ENCODE measurements at regions not wholly inside any gene's neighbourhood (a gene's known extent, or its start where the extent isn't known, plus 50 kb on each side); places are given as distances from the start of the nearest gene placed in this dataset.

DNA sequence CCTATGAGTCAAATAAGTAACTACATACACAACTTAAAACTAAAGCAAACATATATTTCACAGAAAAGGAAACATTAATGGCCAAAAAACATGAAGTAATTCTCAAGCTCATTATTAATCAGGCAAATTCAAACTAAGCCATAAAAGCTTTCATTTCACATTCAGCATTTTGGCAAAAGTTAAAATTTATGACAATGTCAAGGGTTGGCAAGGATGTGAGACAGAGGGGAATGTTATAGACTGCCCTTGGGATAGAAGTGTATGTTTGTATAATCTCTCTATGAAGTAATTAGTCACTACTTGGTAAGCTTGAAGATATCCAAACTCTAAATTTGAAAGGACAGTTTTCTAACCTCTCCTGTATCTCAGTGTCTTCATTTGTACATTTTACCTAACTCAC is 539.4 kb downstream of the RIT2 start:
- Histone ChIP-seq H3K9me3 (ENCODE audit: control insufficient read depth, insufficient read depth, low read depth, low read length) (no peaks in the 10 kb centered on the region), H3K27me3 (ENCODE audit: control insufficient read depth, insufficient read depth, low read length) (no peaks in the 10 kb centered on the region), H3K36me3 (ENCODE audit: control insufficient read depth, insufficient read depth, low read length) (no peaks in the 10 kb centered on the region), H3K9ac (ENCODE audit: low read length) (no peak overlapping the region), H3K4me1 (ENCODE audit: control insufficient read depth, insufficient read depth, low read length) (no peaks in the 10 kb centered on the region; the same call in 1 of the 2 replicates), H3K27ac (ENCODE audit: low read depth, low read length) (no peak overlapping the region), H3K4me3 (ENCODE audit: low read depth, low read length) (no peak overlapping the region)

DNA sequence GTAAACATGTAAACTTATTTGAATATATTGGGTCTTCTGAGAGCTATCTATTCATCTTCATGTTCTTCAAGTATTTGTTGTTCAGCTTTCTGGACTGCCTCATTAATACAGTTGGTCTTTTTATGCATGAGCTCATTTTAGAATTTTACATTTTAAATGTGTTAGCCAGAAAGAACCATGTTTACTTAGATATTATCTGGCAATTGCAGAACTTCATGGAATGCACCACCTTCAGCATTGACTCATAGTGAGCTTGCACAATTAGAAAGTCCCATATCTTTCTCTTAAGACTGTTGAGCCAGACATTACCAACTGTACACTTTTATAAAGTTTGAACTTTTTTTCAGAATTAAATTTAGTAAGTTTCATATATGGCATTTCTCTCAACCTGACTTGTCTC is 536.7 kb downstream of the RIT2 start:
- Histone ChIP-seq H3K4me3 (ENCODE audit: low read depth, low read length) (no peak overlapping the region), H3K27ac (ENCODE audit: low read depth, low read length) (no peak overlapping the region), H3K9ac (ENCODE audit: low read length) (no peak overlapping the region), H3K27me3 (ENCODE audit: control insufficient read depth, insufficient read depth, low read length) (no peaks in the 10 kb centered on the region), H3K36me3 (ENCODE audit: control insufficient read depth, insufficient read depth, low read length) (no peaks in the 10 kb centered on the region), H3K9me3 (ENCODE audit: control insufficient read depth, insufficient read depth, low read depth, low read length) (no peaks in the 10 kb centered on the region), H3K4me1 (ENCODE audit: control insufficient read depth, insufficient read depth, low read length) (no peaks in the 10 kb centered on the region; the same call in 1 of the 2 replicates)

DNA sequence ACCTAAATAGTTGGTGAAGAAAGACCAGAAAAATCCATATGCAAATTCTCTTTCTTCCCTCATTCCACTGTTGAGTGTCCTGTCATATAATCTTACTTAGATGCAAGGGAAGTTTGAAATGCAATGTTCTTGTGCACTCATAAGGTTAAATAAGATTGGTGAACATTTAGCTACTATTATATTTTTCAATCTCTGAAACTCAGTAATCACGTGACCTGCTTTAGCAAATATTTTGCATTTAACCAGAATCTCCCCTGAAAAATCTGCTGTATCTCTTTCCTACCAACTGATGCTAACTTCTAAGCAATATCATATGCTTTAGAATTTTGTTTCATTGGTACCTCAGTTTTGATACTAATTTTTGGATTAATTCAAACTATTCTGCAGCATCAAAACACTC is 533.2 kb downstream of the RIT2 start:
- peaks cover 4% of the 10 kb centered on the region; the same call in 1 of the 2 replicates for H3K9me3 ChIP-seq (ENCODE audit: control insufficient read depth, insufficient read depth, low read depth, low read length)
- H3K9ac ChIP-seq (ENCODE audit: low read length) = no peak overlapping the region
- H3K4me1 ChIP-seq (ENCODE audit: control insufficient read depth, insufficient read depth, low read length) = peaks cover 19% of the 10 kb centered on the region; the same call in 1 of the 2 replicates
- no peaks in the 10 kb centered on the region for H3K36me3 ChIP-seq (ENCODE audit: control insufficient read depth, insufficient read depth, low read length)
- H3K27ac ChIP-seq (ENCODE audit: low read depth, low read length) = no peak overlapping the region
- no peaks in the 10 kb centered on the region for H3K27me3 ChIP-seq (ENCODE audit: control insufficient read depth, insufficient read depth, low read length)
- no peak overlapping the region for H3K4me3 ChIP-seq (ENCODE audit: low read depth, low read length)

- H3K9me3 ChIP-seq (ENCODE audit: control insufficient read depth, insufficient read depth, low read depth, low read length) = peaks cover 4% of the 10 kb centered on the region; the same call in 1 of the 2 replicates
- H3K27me3 ChIP-seq (ENCODE audit: control insufficient read depth, insufficient read depth, low read length) = no peaks in the 10 kb centered on the region
- H3K36me3 ChIP-seq (ENCODE audit: control insufficient read depth, insufficient read depth, low read length) = no peaks in the 10 kb centered on the region
- peaks cover 20% of the 10 kb centered on the region; the same call in 1 of the 2 replicates for H3K4me1 ChIP-seq (ENCODE audit: control insufficient read depth, insufficient read depth, low read length)
- no peak overlapping the region for H3K4me3 ChIP-seq (ENCODE audit: low read depth, low read length)
- H3K27ac ChIP-seq (ENCODE audit: low read depth, low read length) = no peak overlapping the region
- no peak overlapping the region for H3K9ac ChIP-seq (ENCODE audit: low read length)
Measured at GRCh38 chr18:42583283-42583731, 532.2 kb downstream of the RIT2 start.

- Histone ChIP-seq H3K4me3 (ENCODE audit: low read depth, low read length) (no peak overlapping the region), H3K9ac (ENCODE audit: low read length) (no peak overlapping the region), H3K27ac (ENCODE audit: low read depth, low read length) (no peak overlapping the region), H3K9me3 (ENCODE audit: control insufficient read depth, insufficient read depth, low read depth, low read length) (peaks cover 9% of the 10 kb centered on the region), H3K36me3 (ENCODE audit: control insufficient read depth, insufficient read depth, low read length) (no peaks in the 10 kb centered on the region), H3K4me1 (ENCODE audit: control insufficient read depth, insufficient read depth, low read length) (peaks cover 20% of the 10 kb centered on the region; the same call in 1 of the 2 replicates), H3K27me3 (ENCODE audit: control insufficient read depth, insufficient read depth, low read length) (no peaks in the 10 kb centered on the region)
Measured at GRCh38 chr18:42586601-42587000, 528.9 kb downstream of the RIT2 start.

- no peak overlapping the region for H3K9ac ChIP-seq (ENCODE audit: low read length)
- no peaks in the 10 kb centered on the region for H3K36me3 ChIP-seq (ENCODE audit: control insufficient read depth, insufficient read depth, low read length)
- H3K27me3 ChIP-seq (ENCODE audit: control insufficient read depth, insufficient read depth, low read length) = no peaks in the 10 kb centered on the region
- peaks cover 12% of the 10 kb centered on the region for H3K9me3 ChIP-seq (ENCODE audit: control insufficient read depth, insufficient read depth, low read depth, low read length)
- H3K27ac ChIP-seq (ENCODE audit: low read depth, low read length) = no peak overlapping the region
- peaks cover 20% of the 10 kb centered on the region; the same call in 1 of the 2 replicates for H3K4me1 ChIP-seq (ENCODE audit: control insufficient read depth, insufficient read depth, low read length)
- H3K4me3 ChIP-seq (ENCODE audit: low read depth, low read length) = no peak overlapping the region
Measured at GRCh38 chr18:42588786-42589185, 526.7 kb downstream of the RIT2 start.

- H3K9me3 ChIP-seq (ENCODE audit: control insufficient read depth, insufficient read depth, low read depth, low read length) = no peaks in the 10 kb centered on the region
- no peak overlapping the region for H3K4me3 ChIP-seq (ENCODE audit: low read depth, low read length)
- no peaks in the 10 kb centered on the region for H3K36me3 ChIP-seq (ENCODE audit: control insufficient read depth, insufficient read depth, low read length)
- H3K4me1 ChIP-seq (ENCODE audit: control insufficient read depth, insufficient read depth, low read length) = no peaks in the 10 kb centered on the region
- no peak overlapping the region for H3K27ac ChIP-seq (ENCODE audit: low read depth, low read length)
- H3K9ac ChIP-seq (ENCODE audit: low read length) = no peak overlapping the region
- no peaks in the 10 kb centered on the region for H3K27me3 ChIP-seq (ENCODE audit: control insufficient read depth, insufficient read depth, low read length)
Measured at GRCh38 chr18:42604820-42605219, 510.7 kb downstream of the RIT2 start.

- Histone ChIP-seq H3K27me3 (ENCODE audit: control insufficient read depth, insufficient read depth, low read length) (no peaks in the 10 kb centered on the region), H3K4me3 (ENCODE audit: low read depth, low read length) (no peak overlapping the region), H3K4me1 (ENCODE audit: control insufficient read depth, insufficient read depth, low read length) (no peaks in the 10 kb centered on the region), H3K27ac (ENCODE audit: low read depth, low read length) (no peak overlapping the region), H3K9ac (ENCODE audit: low read length) (no peak overlapping the region), H3K36me3 (ENCODE audit: control insufficient read depth, insufficient read depth, low read length) (no peaks in the 10 kb centered on the region), H3K9me3 (ENCODE audit: control insufficient read depth, insufficient read depth, low read depth, low read length) (no peaks in the 10 kb centered on the region)
Measured at GRCh38 chr18:42606886-42607495, 508.5 kb downstream of the RIT2 start.

DNA sequence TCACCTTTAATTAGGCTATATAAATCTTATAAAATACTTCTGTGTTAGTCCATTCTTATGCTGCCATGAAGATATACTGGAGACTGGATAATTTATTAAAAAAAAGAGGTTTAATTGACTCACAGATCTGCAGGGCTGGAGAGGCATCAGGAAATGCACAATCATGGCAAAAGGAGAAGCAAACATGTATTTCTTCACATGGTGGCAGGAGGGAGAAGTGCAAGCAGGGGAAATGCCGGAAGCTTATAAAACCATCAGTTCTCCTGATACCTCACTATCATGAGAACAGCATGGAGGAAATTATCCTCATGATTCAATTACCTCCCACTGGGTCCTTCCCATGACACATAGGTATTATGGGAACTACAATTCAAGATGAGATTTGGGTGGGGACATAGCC is 504.4 kb downstream of the RIT2 start:
- H3K27me3 ChIP-seq (ENCODE audit: control insufficient read depth, insufficient read depth, low read length) = no peaks in the 10 kb centered on the region
- H3K36me3 ChIP-seq (ENCODE audit: control insufficient read depth, insufficient read depth, low read length) = no peaks in the 10 kb centered on the region
- H3K27ac ChIP-seq (ENCODE audit: low read depth, low read length) = no peak overlapping the region
- no peak overlapping the region for H3K4me3 ChIP-seq (ENCODE audit: low read depth, low read length)
- H3K4me1 ChIP-seq (ENCODE audit: control insufficient read depth, insufficient read depth, low read length) = no peaks in the 10 kb centered on the region
- no peaks in the 10 kb centered on the region; the same call in 1 of the 2 replicates for H3K9me3 ChIP-seq (ENCODE audit: control insufficient read depth, insufficient read depth, low read depth, low read length)
- H3K9ac ChIP-seq (ENCODE audit: low read length) = no peak overlapping the region

DNA sequence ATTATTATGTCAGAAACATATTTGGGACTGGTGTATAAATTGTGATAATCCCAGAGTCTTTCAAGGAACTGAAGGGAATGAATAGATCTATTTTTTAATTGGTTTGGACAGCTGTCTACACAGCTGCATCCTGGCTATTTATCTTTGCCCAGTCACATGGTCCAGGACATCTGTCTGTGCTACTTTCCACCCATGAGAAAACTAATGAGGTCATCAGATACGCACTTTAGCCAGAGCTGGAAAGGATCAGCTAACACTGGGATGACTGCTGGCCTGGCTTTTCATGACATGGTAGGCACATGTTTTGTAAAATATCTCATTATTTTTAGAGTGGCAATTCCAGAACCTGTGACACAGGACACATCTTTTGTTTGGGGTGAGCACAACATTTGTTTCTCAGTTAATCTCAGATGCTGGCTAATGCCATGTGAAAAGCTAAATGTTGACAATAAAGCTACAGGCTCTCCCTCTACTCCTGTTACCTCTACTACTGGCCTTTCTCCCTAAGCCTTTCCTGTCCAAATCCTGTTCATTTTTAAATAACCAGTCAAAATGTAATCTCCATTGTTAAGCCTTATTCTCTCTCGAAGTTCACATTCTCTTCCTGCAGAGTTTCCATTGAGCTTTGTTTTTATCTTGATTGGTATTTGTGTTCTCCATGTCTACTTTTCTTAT is 500.7 kb downstream of the RIT2 start:
- Histone ChIP-seq H3K36me3 (ENCODE audit: control insufficient read depth, insufficient read depth, low read length) (no peaks in the 10 kb centered on the region), H3K27me3 (ENCODE audit: control insufficient read depth, insufficient read depth, low read length) (no peaks in the 10 kb centered on the region), H3K4me1 (ENCODE audit: control insufficient read depth, insufficient read depth, low read length) (peaks cover 2% of the 10 kb centered on the region; the same call in 1 of the 2 replicates), H3K9ac (ENCODE audit: low read length) (no peak overlapping the region), H3K27ac (ENCODE audit: low read depth, low read length) (no peak overlapping the region), H3K4me3 (ENCODE audit: low read depth, low read length) (no peak overlapping the region), H3K9me3 (ENCODE audit: control insufficient read depth, insufficient read depth, low read depth, low read length) (no peaks in the 10 kb centered on the region; the same call in 1 of the 2 replicates)

GRCh38 chr18:42617221-42617620 is 498.3 kb downstream of the RIT2 start:
- no peak overlapping the region for H3K9ac ChIP-seq (ENCODE audit: low read length)
- H3K4me1 ChIP-seq (ENCODE audit: control insufficient read depth, insufficient read depth, low read length) = peaks cover 4% of the 10 kb centered on the region; the same call in 1 of the 2 replicates
- no peaks in the 10 kb centered on the region; the same call in 1 of the 2 replicates for H3K9me3 ChIP-seq (ENCODE audit: control insufficient read depth, insufficient read depth, low read depth, low read length)

More at GRCh38 chr18:42617221-42617620, 498.3 kb downstream of the RIT2 start:
- no peak overlapping the region for H3K27ac ChIP-seq (ENCODE audit: low read depth, low read length)
- H3K27me3 ChIP-seq (ENCODE audit: control insufficient read depth, insufficient read depth, low read length) = no peaks in the 10 kb centered on the region
- H3K36me3 ChIP-seq (ENCODE audit: control insufficient read depth, insufficient read depth, low read length) = no peaks in the 10 kb centered on the region
- H3K4me3 ChIP-seq (ENCODE audit: low read depth, low read length) = no peak overlapping the region
